CD4-positive, alpha-beta memory T cell (primary cell): ENCODE measurements at regions not wholly inside any gene's neighbourhood (a gene's known extent, or its start where the extent isn't known, plus 50 kb on each side); places are given as distances from the start of the nearest gene placed in this dataset.

Experiments used
- CTCF ChIA-PET: fragments of 350-600 bp; sonication (Branson Sonifier 250); formaldehyde crosslinking; loops from one replicate; lab custom pipeline; 2021; ENCODE audit warnings: inconsistent platforms; ENCODE audit not compliant: partially characterized antibody; lab: Charles Lee
- POLR2A ChIA-PET: fragments of 350-600 bp; sonication (Branson Sonifier 250); formaldehyde crosslinking; loops from one replicate; lab custom pipeline; 2021; ENCODE audit not compliant: partially characterized antibody; lab: Charles Lee
- DNase-seq, 5 donors: peaks; one replicate each; pipeline versions ENCODE4 v3.0.0 to v3.0.0-alpha.2; 2020 to 2022; ENCODE audit warnings: mixed read lengths in 1 of 5
- H3K27ac ChIP-seq: one replicate; pipeline ENCODE4 v1.7.0; 2013; ENCODE audit warnings: low read depth, low read length
- H3K27me3 ChIP-seq: 2 replicates; pipeline ENCODE4 v1.7.0; 2013; ENCODE audit warnings: mild to moderate bottlenecking, low read length, moderate library complexity; ENCODE audit not compliant: insufficient read depth
- H3K36me3 ChIP-seq: 2 replicates; pipeline ENCODE4 v1.7.0; 2013; ENCODE audit warnings: mild to moderate bottlenecking, low read length, moderate library complexity; ENCODE audit not compliant: insufficient read depth
- H3K4me1 ChIP-seq: 2 replicates; pipeline ENCODE4 v1.7.0; 2013; ENCODE audit warnings: mild to moderate bottlenecking, low read length, moderate library complexity; ENCODE audit not compliant: insufficient read depth
- H3K4me3 ChIP-seq, 2 donors: one replicate each; pipeline ENCODE4 v1.7.0; 2013; ENCODE audit warnings: low read length in 2 of 2, mild to moderate bottlenecking in 1 of 2
- H3K9me3 ChIP-seq, 2 donors: one replicate each; pipeline ENCODE4 v1.7.0; 2013; ENCODE audit warnings: low read length in 2 of 2, control low read depth in 1 of 2; ENCODE audit not compliant: control insufficient read depth in 1 of 2
- H3K27ac Mint-ChIP-seq, 7 donors: one replicate each; pipeline ENCODE4 v1.8.0; 2020 to 2021; ENCODE audit warnings: mixed read lengths in 7 of 7, mild to moderate bottlenecking in 6 of 7, inconsistent platforms in 3 of 7, moderate library complexity in 3 of 7
- H3K27me3 Mint-ChIP-seq, 2 donors: one replicate each; pipeline ENCODE4 v1.8.0; 2020 to 2021; ENCODE audit warnings: mixed read lengths in 2 of 2
- H3K36me3 Mint-ChIP-seq, 2 donors: one replicate each; pipeline ENCODE4 v1.8.0; 2020 to 2021; ENCODE audit warnings: mixed read lengths in 2 of 2, inconsistent platforms in 1 of 2, mild to moderate bottlenecking in 1 of 2
- H3K4me1 Mint-ChIP-seq, 4 donors: one replicate each; pipeline ENCODE4 v1.8.0; 2020 to 2021; ENCODE audit warnings: mixed read lengths in 4 of 4, mild to moderate bottlenecking in 1 of 4
- H3K4me3 Mint-ChIP-seq, 8 donors: one replicate each; pipeline ENCODE4 v1.8.0; 2020 to 2021; ENCODE audit warnings: mixed read lengths in 8 of 8, mild to moderate bottlenecking in 7 of 8, moderate library complexity in 6 of 8, inconsistent platforms in 3 of 8
- H3K9me3 Mint-ChIP-seq, 8 donors: one replicate each; pipeline ENCODE4 v1.8.0; 2020 to 2021; ENCODE audit warnings: mixed read lengths in 8 of 8, mild to moderate bottlenecking in 5 of 8, inconsistent platforms in 3 of 8, moderate library complexity in 1 of 8
- intact Hi-C: fragments of 100-400 bp; cut with micrococcal nuclease; formaldehyde crosslinking; loops from one replicate; pipeline ENCODE4 v1.15.1; 2023

DNA sequence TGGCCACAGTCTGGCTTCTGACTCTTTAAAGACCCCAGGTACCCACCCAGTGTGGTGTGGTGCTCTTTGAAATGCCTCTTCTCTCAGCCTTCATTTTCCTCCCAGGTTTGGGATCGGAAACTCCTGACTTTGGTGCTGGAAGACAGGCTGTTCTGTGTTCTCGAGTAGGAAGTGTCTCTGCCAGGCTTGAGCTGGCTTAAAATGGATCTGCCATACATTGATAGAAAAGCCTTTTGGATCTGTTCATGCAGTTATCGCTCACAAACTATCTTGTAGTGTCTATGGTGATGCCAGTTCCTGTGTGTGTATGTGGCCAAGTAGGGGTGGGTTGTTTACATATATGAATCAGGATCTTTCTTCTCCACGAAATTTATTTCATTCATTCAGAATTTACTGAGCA, 307.3 kb upstream of the CHD6 start:
- Mint-ChIP-seq H3K27me3 (peaks cover 2 to 9% of the 10 kb centered on the region in 2 donors), H3K4me3 (no peak overlapping the region), H3K36me3 (no peaks in the 10 kb centered on the region), H3K9me3 (peaks cover 0 to 6% (median 1%) of the 10 kb centered on the region in 8 donors), H3K4me1 (no peaks in the 10 kb centered on the region), H3K27ac (no peak overlapping the region)
- no peaks in the 10 kb centered on the region for H3K4me1 ChIP-seq
- no peak for DNase-seq
- no peaks in the 10 kb centered on the region for H3K27me3 ChIP-seq
- H3K27ac ChIP-seq = no peak overlapping the region
- intact Hi-C loops = no loop called here
- ChIA-PET POLR2A (no interaction called here), CTCF (no interaction called here)
- no peaks in the 10 kb centered on the region for H3K36me3 ChIP-seq
- no peak overlapping the region for H3K4me3 ChIP-seq
- no peaks in the 10 kb centered on the region for H3K9me3 ChIP-seq

DNA sequence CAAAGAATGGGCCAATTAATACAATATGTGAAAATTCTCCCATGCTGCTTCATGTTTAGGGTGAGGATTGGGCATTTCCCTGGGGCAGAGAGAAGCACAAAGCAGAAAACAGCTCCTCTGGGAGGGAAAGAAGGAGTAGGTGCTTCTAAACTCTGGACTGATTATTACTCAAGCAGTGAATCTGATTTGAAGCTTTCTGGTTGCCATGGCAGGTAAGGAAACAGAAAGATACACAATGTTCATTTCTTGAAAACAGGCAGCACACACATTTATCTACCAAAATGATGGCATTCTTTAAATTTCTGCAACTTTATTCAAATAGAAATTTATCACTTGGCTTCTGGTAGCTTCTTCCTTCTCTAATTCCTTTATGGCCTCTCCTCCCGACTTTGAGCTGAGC, 305.4 kb upstream of the CHD6 start:
- Histone ChIP-seq H3K36me3 (no peaks in the 10 kb centered on the region), H3K4me1 (no peaks in the 10 kb centered on the region), H3K27ac (no peak overlapping the region), H3K4me3 (no peak overlapping the region), H3K27me3 (no peaks in the 10 kb centered on the region), H3K9me3 (no peaks in the 10 kb centered on the region)
- no peaks in the 10 kb centered on the region for H3K4me1 Mint-ChIP-seq
- H3K36me3 Mint-ChIP-seq = no peaks in the 10 kb centered on the region
- DNase-seq = no peak
- POLR2A ChIA-PET = no interaction called here
- intact Hi-C loops = no loop called here
- CTCF ChIA-PET = no interaction called here
- no peak overlapping the region for H3K27ac Mint-ChIP-seq
- no peak overlapping the region for H3K4me3 Mint-ChIP-seq
- peaks cover 2 to 7% of the 10 kb centered on the region in 2 donors for H3K27me3 Mint-ChIP-seq
- H3K9me3 Mint-ChIP-seq = peaks cover 0 to 3% (median 0%) of the 10 kb centered on the region in 8 donors

DNA sequence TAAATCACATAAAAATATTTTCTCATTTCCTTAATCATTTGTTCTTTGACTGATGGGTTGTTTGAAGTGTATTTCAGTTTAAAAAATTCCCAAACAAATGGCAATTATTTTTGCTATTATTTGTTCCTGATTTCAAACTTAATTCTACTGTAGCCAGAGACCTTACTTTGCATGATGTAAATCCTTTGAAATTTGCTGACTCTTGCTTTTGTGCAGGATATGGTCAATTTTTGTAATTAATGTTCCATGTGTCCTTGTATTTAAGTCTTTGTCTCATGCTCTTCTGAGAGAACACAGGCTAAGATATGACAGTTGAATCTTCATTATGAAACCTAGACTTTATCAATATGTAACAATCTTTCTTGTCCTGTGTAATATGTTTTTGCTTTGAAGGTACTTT, 295.0 kb upstream of the CHD6 start:
- H3K4me3 ChIP-seq = no peak overlapping the region
- ChIA-PET CTCF (no interaction called here), POLR2A (no interaction called here)
- DNase-seq = no peak
- Mint-ChIP-seq H3K4me3 (no peak overlapping the region), H3K9me3 (peaks cover 0 to 6% (median 0%) of the 10 kb centered on the region in 8 donors), H3K36me3 (no peaks in the 10 kb centered on the region), H3K27ac (no peak overlapping the region), H3K27me3 (peaks cover 0 to 5% of the 10 kb centered on the region in 2 donors), H3K4me1 (no peaks in the 10 kb centered on the region)
- no peaks in the 10 kb centered on the region for H3K9me3 ChIP-seq
- no peaks in the 10 kb centered on the region for H3K4me1 ChIP-seq
- H3K27me3 ChIP-seq = no peaks in the 10 kb centered on the region
- H3K27ac ChIP-seq = no peak overlapping the region
- intact Hi-C loops = no loop called here
- H3K36me3 ChIP-seq = no peaks in the 10 kb centered on the region

DNA sequence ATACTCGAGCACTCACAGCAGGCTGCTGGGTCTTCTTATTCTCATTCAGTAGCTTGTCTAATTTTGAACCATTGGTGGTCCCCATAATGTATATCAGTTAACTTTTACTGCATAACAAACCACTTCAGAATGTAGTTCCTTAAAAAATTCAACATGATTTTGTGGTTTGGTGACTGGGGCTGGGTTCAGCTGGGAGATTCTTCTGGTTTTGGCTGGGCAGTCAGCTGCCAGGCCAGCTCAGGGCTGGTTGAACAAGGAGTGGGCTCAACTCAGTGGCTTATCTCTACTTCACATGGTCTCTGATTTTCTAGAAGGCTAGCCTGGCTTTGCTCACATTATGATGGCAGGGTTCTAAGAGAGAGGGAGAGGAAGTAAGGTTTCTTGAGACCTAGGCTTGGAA, 292.4 kb upstream of the CHD6 start:
- intact Hi-C loops = no loop called here
- Mint-ChIP-seq H3K36me3 (no peaks in the 10 kb centered on the region), H3K4me3 (no peak overlapping the region), H3K9me3 (peaks cover 0 to 3% (median 0%) of the 10 kb centered on the region in 8 donors), H3K27ac (no peak overlapping the region), H3K27me3 (peaks cover 0 to 3% of the 10 kb centered on the region in 2 donors), H3K4me1 (no peaks in the 10 kb centered on the region)
- POLR2A ChIA-PET = no interaction called here
- Histone ChIP-seq H3K4me1 (no peaks in the 10 kb centered on the region), H3K4me3 (no peak overlapping the region), H3K9me3 (no peaks in the 10 kb centered on the region), H3K27me3 (no peaks in the 10 kb centered on the region), H3K27ac (no peak overlapping the region), H3K36me3 (no peaks in the 10 kb centered on the region)
- DNase-seq = no peak
- CTCF ChIA-PET = no interaction called here

DNA sequence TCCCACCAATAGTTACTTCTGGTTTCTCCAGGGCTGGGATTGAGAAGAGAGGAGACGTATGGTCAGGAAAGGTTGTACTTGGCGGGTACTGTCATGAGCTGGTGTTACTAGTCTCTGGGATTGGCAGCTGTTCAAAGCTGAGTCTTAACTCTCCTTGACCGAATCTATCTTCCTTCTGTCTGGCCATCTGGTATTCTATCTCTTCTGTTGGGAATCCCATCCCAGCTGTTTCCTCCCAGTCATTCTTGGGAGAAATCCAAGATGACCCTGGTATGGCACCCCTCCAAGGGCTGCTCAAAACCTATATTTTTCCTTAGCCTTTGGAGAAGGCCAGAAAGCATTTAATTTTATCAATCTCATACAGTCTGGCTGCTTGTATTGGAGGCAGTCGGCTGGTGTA, 287.0 kb upstream of the CHD6 start:
- H3K27me3 Mint-ChIP-seq = no peaks in the 10 kb centered on the region
- H3K27ac ChIP-seq = no peak overlapping the region
- H3K4me3 ChIP-seq = no peak overlapping the region
- no peak overlapping the region for H3K4me3 Mint-ChIP-seq
- DNase-seq = no peak
- no peak overlapping the region for H3K27ac Mint-ChIP-seq
- no peaks in the 10 kb centered on the region for H3K9me3 Mint-ChIP-seq
- ChIA-PET CTCF (no interaction called here), POLR2A (no interaction called here)
- H3K4me1 ChIP-seq = no peaks in the 10 kb centered on the region
- no peaks in the 10 kb centered on the region for H3K4me1 Mint-ChIP-seq
- H3K27me3 ChIP-seq = no peaks in the 10 kb centered on the region
- no peaks in the 10 kb centered on the region for H3K9me3 ChIP-seq
- intact Hi-C loops = no loop called here
- no peaks in the 10 kb centered on the region for H3K36me3 ChIP-seq
- H3K36me3 Mint-ChIP-seq = no peaks in the 10 kb centered on the region

DNA sequence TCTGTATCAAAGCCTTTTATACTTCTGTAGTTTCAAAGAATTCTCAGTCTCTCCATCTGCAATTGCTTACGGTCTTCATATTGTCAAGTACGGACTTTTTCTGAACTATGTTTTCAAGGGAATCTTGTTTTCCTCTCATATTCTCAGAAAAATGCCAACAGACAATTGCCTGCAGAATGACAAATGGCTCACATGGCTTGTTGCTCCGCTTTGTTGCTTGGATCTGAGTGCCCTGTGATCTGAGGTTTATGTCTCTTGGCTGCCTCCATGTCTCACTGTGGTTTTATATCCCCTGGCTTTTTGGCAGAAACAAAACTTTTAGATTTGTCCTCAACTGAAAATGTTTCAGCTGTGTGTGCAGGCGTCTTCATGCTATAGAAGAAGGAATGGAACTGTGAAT, 285.4 kb upstream of the CHD6 start:
- intact Hi-C loops = no loop called here
- ChIA-PET POLR2A (no interaction called here), CTCF (no interaction called here)
- no peaks in the 10 kb centered on the region for H3K27me3 Mint-ChIP-seq
- H3K9me3 Mint-ChIP-seq = peaks cover 0 to 2% (median 0%) of the 10 kb centered on the region in 8 donors
- Histone ChIP-seq H3K9me3 (no peaks in the 10 kb centered on the region), H3K27ac (no peak overlapping the region), H3K36me3 (no peaks in the 10 kb centered on the region), H3K4me3 (no peak overlapping the region), H3K27me3 (no peaks in the 10 kb centered on the region), H3K4me1 (no peaks in the 10 kb centered on the region)
- H3K27ac Mint-ChIP-seq = no peak overlapping the region
- no peaks in the 10 kb centered on the region for H3K36me3 Mint-ChIP-seq
- H3K4me3 Mint-ChIP-seq = no peak overlapping the region
- H3K4me1 Mint-ChIP-seq = no peaks in the 10 kb centered on the region
- DNase-seq = no peak

DNA sequence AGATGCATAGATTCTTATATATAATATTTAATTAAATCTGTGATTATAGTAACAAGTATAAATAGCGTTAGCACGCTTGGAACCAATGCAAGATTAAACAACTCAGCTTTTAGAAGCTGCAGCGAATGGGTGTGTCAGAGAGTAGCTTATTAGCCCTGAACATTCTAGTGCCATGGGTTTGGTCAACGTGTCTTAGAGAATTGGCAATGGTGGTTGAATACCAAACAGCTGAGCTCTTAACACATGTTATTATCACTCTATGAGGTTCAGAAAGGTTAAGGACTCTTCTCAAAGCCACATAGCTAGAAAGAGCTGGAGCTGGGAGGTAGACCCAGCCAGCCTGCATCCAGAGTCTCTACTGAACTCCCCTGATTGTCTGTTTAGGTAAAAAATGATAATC, 284.2 kb upstream of the CHD6 start:
- intact Hi-C loops = no loop called here
- no peak overlapping the region for H3K4me3 Mint-ChIP-seq
- Histone ChIP-seq H3K36me3 (no peaks in the 10 kb centered on the region), H3K9me3 (no peaks in the 10 kb centered on the region), H3K27me3 (no peaks in the 10 kb centered on the region), H3K27ac (no peak overlapping the region), H3K4me1 (no peaks in the 10 kb centered on the region), H3K4me3 (no peak overlapping the region)
- no peaks in the 10 kb centered on the region for H3K36me3 Mint-ChIP-seq
- no peaks in the 10 kb centered on the region for H3K4me1 Mint-ChIP-seq
- ChIA-PET CTCF (no interaction called here), POLR2A (no interaction called here)
- no peak for DNase-seq
- no peak overlapping the region for H3K27ac Mint-ChIP-seq
- H3K27me3 Mint-ChIP-seq = no peaks in the 10 kb centered on the region
- H3K9me3 Mint-ChIP-seq = peaks cover 0 to 2% (median 0%) of the 10 kb centered on the region in 8 donors

DNA sequence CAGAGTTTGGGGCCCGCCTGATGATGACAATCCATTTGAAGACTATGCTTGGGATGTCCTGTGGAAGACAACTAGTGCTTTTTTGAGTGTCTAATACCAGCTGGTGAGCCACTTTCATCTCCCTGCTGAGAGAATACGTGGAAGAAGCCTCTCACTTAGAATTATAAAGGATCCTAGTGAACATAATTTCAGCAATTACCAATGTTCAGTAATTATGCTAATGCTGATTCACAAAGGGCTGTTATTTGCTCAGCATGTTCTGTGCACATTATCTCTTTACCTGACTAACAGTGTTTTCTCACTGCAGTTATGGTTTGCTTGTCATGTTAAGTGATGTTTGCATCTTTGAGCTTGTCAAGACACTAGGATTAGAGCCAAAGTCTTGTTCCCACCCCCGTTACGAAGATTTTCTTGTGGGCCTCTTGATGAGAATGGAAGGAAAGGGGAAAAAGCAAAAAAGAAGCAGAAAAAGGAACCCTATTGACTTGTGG, 282.1 kb upstream of the CHD6 start:
- POLR2A ChIA-PET = no interaction called here

More for the DNA sequence above, 282.1 kb upstream of the CHD6 start:
- Mint-ChIP-seq H3K4me1 (no peaks in the 10 kb centered on the region), H3K36me3 (no peaks in the 10 kb centered on the region), H3K27ac (no peak overlapping the region), H3K4me3 (no peak overlapping the region), H3K27me3 (no peaks in the 10 kb centered on the region), H3K9me3 (peaks cover 0 to 2% (median 0%) of the 10 kb centered on the region in 8 donors)
- Histone ChIP-seq H3K27me3 (no peaks in the 10 kb centered on the region), H3K4me1 (no peaks in the 10 kb centered on the region), H3K27ac (no peak overlapping the region), H3K4me3 (no peak overlapping the region), H3K36me3 (no peaks in the 10 kb centered on the region), H3K9me3 (no peaks in the 10 kb centered on the region)
- DNase-seq = no peak
- intact Hi-C loops = no loop called here
- CTCF ChIA-PET = interaction anchor here (1.3 kb wide), 1 partner anchor 11 kb away, joined by 3 read pairs; no protein-coding TSS in a partner anchor
